ENCODE measurements at regions not wholly inside any gene's neighbourhood (a gene's known extent, or its start where the extent isn't known, plus 50 kb on each side); places are given as distances from the start of the nearest gene placed in this dataset.
A peak's percentile ranks its signal among the peaks of the same experiment; 100 is the strongest.

- DNase-seq: no peak
Observed at GRCh38 chr11:130587658-130588057, 139.2 kb downstream of the ADAMTS15 start.

- DNase-seq: no peak
Observed at GRCh38 chr11:130588471-130588870, 140.0 kb downstream of the ADAMTS15 start.

- DNase-seq: no peak
Observed at GRCh38 chr11:130592056-130592455, 143.6 kb downstream of the ADAMTS15 start.

- no peak for DNase-seq
Observed at GRCh38 chr11:130593064-130593463, 144.6 kb downstream of the ADAMTS15 start.

- DNase-seq: no peak
Observed at GRCh38 chr11:130598433-130598832, 150.0 kb downstream of the ADAMTS15 start.

- no peak for DNase-seq
Observed at GRCh38 chr11:130599073-130599654, 150.7 kb downstream of the ADAMTS15 start.

- DNase-seq: no peak
Observed at GRCh38 chr11:130600139-130600538, 151.7 kb downstream of the ADAMTS15 start.

- no peak for DNase-seq
Observed at GRCh38 chr11:130600616-130601015, 152.2 kb downstream of the ADAMTS15 start.

GRCh38 chr11:130601141-130601540 is 152.7 kb downstream of the ADAMTS15 start:
- no peak for DNase-seq

GRCh38 chr11:130601764-130602460 is 153.5 kb downstream of the ADAMTS15 start:
- no peak for DNase-seq

GRCh38 chr11:130602641-130603334 is 154.3 kb downstream of the ADAMTS15 start:
- no peak for DNase-seq

- no peak for DNase-seq
Observed at GRCh38 chr11:130603335-130603906, 155.0 kb downstream of the ADAMTS15 start.

- no peak for DNase-seq
Observed at GRCh38 chr11:130604606-130605005, 156.2 kb downstream of the ADAMTS15 start.

GRCh38 chr11:130606178-130606577 is 157.7 kb downstream of the ADAMTS15 start:
- DNase-seq: no peak

- peak; percentile 10 for DNase-seq
Observed at GRCh38 chr11:130606781-130607511, 158.5 kb downstream of the ADAMTS15 start.

- no peak for DNase-seq
Observed at GRCh38 chr11:130608287-130608686, 159.8 kb downstream of the ADAMTS15 start.

GRCh38 chr11:130609121-130610035 is 160.9 kb downstream of the ADAMTS15 start:
- DNase-seq: no peak

GRCh38 chr11:130611791-130612251 is 163.4 kb downstream of the ADAMTS15 start:
- no peak for DNase-seq

- no peak for DNase-seq
Observed at GRCh38 chr11:130612291-130612851, 163.9 kb downstream of the ADAMTS15 start.

- no peak for DNase-seq
Observed at GRCh38 chr11:130613396-130613795, 165.0 kb downstream of the ADAMTS15 start.

GRCh38 chr11:130614591-130614990 is 166.1 kb downstream of the ADAMTS15 start:
- no peak for DNase-seq
